Inflammatory macrophage treated with lipopolysaccharide for 1 hour (primary cell): ENCODE measurements at regions not wholly inside any gene's neighbourhood (a gene's known extent, or its start where the extent isn't known, plus 50 kb on each side); places are given as distances from the start of the nearest gene placed in this dataset.
"Not testable (repeated sequence)": the region's sequence is repeated elsewhere in the genome, so short reads cannot be mapped to it uniquely, and the experiment has no call there.

Experiments used
- DNase-seq, 2 donors: peaks; one replicate each; pipeline ENCODE4 v3.0.0-alpha.2; 2020 to 2022

DNA sequence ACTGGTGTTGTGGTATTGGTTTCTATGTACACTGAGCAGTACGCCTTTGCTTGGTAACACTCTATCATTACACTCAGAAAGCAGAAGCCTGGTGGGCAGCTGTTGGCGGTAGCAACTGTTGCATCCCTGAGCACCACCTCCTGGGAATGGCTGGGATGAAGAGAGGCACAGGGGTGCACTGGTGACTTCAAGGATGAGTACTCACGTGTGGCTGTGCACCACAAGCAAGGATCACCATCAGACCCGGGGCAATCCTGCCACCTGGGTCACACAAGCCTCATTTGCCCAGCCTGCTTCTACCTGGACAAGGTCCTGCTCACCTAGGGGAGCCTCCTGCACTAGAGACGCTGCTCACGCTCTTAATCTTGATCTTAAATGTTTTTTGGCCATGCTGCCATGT, 336.4 kb downstream of the SI start:
- no peak for DNase-seq

GRCh38 chr3:164737174-164737573, 341.1 kb downstream of the SI start:
- no peak for DNase-seq

DNA sequence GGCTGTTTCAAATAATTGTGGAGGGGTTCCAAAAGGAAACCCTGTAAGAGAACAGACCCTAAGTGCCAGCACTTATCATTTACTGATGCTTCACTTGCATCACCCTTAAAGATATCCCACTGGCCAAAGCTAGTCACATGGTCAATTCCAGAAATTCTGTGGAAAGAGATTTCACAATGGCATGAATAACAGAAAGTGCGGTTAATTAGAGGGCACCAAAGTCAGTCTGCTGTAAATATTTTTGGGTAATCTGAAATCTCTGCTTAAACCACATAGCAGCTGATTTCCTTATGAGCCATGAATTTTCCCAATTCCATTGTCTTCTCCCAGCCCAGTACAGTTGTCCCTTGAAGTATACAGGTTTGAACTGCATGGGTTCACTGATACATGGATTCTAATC, 346.1 kb downstream of the SI start:
- no peak for DNase-seq

DNA sequence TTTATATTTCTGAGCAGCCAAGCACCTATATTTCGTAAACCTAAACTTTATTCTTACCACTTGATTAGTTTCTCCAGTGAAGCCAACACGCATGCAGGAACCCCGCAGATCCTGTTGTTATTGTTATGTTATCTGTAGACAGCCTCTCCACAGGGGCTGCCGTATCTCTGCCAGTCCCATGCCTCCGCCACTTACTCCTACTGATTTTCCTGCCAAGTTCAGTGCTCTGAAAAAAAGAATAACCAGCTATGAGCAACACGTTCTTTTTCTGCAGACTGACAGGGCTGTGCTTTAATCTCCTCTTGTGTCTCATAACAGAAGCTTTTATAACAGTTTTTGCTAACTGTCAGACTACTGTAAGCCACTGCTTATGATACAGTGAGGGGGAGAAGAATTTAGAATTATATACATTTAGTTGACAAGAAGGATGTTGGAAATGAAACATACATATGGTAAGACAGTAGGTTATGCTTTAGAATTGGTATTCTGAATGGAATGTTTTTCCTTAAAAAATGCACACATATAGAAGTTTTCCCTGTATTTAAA, 347.4 kb downstream of the SI start:
- DNase-seq = no peak

GRCh38 chr3:164723396-164723795, 354.9 kb downstream of the SI start:
- no peak for DNase-seq

GRCh38 chr3:164702808-164703207, 375.5 kb downstream of the SI start:
- not testable (repeated sequence) for DNase-seq

DNA sequence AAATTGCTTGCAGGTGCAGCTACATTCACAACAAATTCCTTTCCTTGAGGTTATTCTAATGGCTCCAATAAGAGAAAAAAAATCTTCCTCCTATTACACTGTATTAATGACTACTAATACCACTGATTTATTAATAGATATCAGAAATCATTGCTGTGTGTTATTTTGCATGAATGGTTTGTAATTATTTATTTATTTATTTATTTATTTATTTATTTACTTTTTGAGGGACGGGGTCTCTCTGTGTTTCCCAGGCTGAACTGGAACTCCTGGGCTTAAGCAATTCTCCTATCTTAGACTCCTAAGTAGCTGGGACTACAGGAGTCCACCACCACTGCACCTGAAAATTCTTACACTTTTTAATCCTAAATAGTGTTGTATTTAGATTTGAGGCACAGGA, 390.4 kb downstream of the SI start:
- DNase-seq = no peak

DNA sequence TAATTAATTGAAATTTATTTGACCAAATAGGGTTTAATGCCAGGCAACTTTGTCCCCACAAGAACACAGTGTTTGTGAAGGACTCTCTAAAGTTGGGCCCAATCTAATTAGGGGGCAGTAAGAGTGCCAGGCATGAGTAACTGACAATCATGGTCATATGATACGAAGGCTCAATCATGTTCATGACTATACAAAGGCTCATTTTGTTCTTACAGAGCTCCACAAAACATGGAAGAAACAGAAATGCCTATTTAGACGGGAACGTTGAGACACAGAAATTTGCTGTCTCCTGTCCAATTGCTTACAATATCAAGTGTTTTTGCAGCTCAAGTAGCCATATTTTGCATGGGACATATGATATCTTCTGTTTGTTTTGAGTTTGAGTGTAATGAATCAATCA, 391.1 kb downstream of the SI start:
- no peak for DNase-seq

- DNase-seq = no peak
Measured at GRCh38 chr3:164683489-164683888, 394.8 kb downstream of the SI start.

DNA sequence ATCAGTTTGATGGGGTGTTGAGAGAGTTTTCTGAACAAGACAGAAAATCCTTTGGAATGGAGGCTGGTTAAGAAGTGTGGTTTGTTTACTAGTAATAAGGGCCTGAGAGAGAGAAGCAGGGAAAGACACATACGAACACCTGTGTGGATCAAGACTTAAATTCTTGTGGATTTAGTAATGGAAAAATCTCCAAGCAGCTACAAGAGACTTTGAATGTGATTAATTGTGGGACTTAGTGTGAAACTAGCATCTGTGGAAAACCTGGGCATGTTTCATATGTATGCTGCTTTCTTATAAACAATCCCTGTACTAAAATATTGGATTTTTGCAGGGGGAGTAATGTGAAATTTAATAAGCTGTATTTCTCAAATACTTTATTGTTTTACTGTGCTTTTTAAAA, 399.1 kb downstream of the SI start:
- no peak for DNase-seq

GRCh38 chr3:164677317-164677716, 401.0 kb downstream of the SI start:
- DNase-seq = no peak

DNA sequence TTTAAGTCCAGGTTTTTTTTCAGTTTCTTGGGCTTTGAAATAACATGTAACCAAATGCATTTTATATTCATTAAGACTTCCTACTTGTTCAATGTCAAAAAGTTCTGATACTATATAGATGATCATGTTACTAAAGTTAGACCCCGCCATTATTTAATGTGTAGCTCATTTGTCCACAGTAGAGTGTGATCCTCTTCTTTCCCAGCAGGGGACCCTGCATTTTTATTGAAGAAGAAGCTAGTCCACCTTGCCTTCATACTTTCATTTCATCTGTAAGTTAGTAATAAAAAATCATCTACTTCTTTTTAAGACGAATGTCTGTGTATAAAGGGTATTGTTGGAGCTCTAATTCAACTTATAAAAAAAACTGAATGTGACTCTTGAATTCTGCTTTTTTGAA, 404.6 kb downstream of the SI start:
- no peak for DNase-seq

- no peak for DNase-seq
Measured at GRCh38 chr3:164658125-164658524, 420.2 kb downstream of the SI start.

DNA sequence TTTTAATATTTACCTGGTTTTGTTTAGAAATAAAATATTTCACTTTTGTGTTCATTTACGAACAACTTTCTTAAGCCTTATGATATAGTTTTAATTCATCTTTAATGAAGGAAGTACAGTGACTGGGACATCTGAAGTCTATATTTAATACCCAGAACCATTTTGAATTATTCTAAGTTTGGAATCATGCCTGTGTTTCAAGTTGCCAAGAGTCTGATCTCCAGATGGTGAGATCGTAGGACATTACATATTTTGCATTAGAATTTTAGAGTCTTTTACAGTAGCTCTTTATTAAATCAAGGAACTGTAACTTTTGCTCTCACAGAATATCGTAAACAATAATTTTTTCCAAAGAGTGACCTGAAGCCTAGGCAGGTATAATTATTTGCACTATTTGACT, 420.7 kb downstream of the SI start:
- DNase-seq = no peak

DNA sequence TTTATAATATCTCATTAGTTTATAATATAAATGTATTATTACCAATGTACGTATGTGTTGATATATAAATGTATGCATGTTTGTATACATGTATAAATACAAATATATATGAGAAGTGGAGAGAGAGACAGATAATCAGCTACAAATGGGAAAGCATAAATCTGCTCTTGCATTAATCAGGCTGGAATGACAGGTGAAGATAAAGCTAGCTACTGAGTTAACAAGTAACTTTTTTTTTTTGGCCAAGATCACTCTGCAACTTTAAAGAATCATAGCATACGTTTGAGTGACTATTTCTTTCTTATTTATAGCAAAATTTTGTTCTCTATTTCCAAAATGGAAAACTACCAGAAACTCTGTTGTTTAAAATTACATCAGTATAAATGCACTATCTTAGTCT, 422.8 kb downstream of the SI start:
- no peak for DNase-seq

GRCh38 chr3:164641071-164641470, 437.2 kb downstream of the SI start:
- no peak for DNase-seq

GRCh38 chr3:164640591-164640990, 437.7 kb downstream of the SI start:
- no peak for DNase-seq

GRCh38 chr3:164620956-164621355, 457.3 kb downstream of the SI start:
- no peak for DNase-seq

- no peak for DNase-seq
Measured at GRCh38 chr3:164620423-164620822, 457.9 kb downstream of the SI start.

DNA sequence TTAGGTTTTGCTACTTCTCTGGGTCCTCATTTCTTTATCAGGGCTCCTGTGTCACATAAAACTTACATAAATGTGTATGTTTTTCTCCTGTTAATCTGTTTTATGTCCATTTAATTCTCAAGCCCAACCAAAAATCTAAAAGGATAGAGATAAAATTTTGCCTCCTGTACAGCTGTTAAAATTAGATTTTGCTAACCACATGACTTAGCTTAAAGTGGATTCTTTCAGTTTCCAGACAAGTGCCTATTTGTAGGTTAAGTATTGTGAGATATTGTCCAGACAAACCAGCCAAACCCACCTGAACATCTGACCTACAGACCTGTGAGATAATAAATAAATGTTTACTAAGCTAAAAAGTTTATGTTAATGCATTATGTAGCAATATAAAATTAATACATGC, 465.5 kb downstream of the SI start:
- DNase-seq = no peak

GRCh38 chr3:164608554-164609276, 469.6 kb downstream of the SI start:
- no peak for DNase-seq

DNA sequence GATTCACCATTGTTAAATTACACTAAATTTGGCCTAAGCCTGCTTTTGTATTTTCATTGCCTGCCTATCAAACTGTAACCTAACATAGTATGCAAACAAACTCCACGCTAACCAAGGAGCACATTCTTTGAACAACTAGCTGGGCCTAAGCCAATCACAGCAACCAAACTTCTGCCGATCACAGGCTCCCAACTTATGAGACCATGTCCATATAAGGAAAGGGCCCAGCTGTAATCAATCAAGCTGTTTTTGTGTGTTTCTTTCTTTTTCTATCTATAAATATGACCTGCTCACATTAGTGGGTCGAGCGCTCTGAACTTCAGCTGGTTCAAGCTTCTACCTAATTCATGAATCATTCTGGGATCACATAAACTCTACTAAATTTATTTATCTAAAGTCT, 473.6 kb downstream of the SI start:
- DNase-seq = no peak

GRCh38 chr3:164577667-164578210, 500.6 kb downstream of the SI start:
- no peak for DNase-seq

DNA sequence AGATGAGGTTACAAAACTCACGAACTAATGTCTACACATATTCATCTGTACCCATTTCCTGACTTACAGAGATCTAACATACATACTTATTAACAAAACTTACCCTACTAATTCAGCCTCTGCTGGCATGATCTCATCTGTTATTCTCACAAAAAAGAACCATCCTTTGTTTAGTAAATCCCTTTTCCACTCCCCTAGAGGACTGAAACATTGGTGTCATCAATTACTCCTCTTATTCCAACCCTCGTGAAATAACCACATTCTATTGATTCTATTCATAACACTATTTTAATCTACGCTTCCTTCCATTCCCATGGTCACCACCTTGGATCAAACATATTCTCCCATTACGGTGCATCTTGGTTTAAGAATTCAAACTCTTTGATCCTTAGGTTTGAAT, 505.9 kb downstream of the SI start:
- no peak for DNase-seq

- no peak for DNase-seq
Measured at GRCh38 chr3:164550857-164551256, 527.4 kb downstream of the SI start.
